SU-DHL-6 (cell line): ENCODE measurements at regions not wholly inside any gene's neighbourhood (a gene's known extent, or its start where the extent isn't known, plus 50 kb on each side); places are given as distances from the start of the nearest gene placed in this dataset.

Experiments used
- H2AFZ ChIP-seq: fragments of 200-600 bp; sonication (generic); 2 replicates; pipeline ENCODE4 v1.6.1; 2014; ENCODE audit warnings: low read depth, mild to moderate bottlenecking, moderate library complexity, mixed read lengths, antibody characterized with exemption, low read length; ENCODE audit not compliant: severe bottlenecking
- H3F3A ChIP-seq: fragments of 200-600 bp; shearing (Covaris generic); 2 replicates; pipeline ENCODE4 v1.6.0; 2016; ENCODE audit warnings: antibody characterized with exemption, mild to moderate bottlenecking; ENCODE audit not compliant: insufficient read depth
- H3K27ac ChIP-seq: fragments of 200-600 bp; sonication (generic); 2 replicates; pipeline ENCODE4 v1.5.1; 2016; ENCODE audit warnings: low read depth, mild to moderate bottlenecking, low read length, moderate library complexity, mixed read lengths
- H3K27me3 ChIP-seq: fragments of 200-600 bp; sonication (generic), shearing (Covaris generic); 2 replicates; pipeline ENCODE4 v1.6.0; 2014; ENCODE audit warnings: mild to moderate bottlenecking, low read length
- H3K36me3 ChIP-seq: fragments of 200-600 bp; sonication (generic); 2 replicates; pipeline ENCODE4 v1.6.1; 2014; ENCODE audit warnings: mild to moderate bottlenecking, low read length, mixed read lengths
- H3K4me2 ChIP-seq: fragments of 300-600, 200-600 bp; shearing (Covaris generic), sonication (generic); 2 replicates; pipeline ENCODE4 v1.6.0; 2014; ENCODE audit warnings: low read length, low read depth, mild to moderate bottlenecking; ENCODE audit not compliant: poor library complexity, severe bottlenecking
- H3K4me3 ChIP-seq: fragments of 200-600 bp; sonication (generic); 2 replicates; pipeline ENCODE4 v1.5.1; 2014; ENCODE audit warnings: antibody characterized with exemption, low read length, mild to moderate bottlenecking, mixed read lengths; ENCODE audit not compliant: insufficient read depth, poor library complexity, severe bottlenecking
- H3K79me2 ChIP-seq: fragments of 200-600 bp; sonication (generic); 2 replicates; pipeline ENCODE4 v1.6.1; 2014; ENCODE audit warnings: mild to moderate bottlenecking, low read length, moderate library complexity; ENCODE audit not compliant: insufficient read depth
- H3K9ac ChIP-seq: fragments of 200-600 bp; sonication (generic); 2 replicates; pipeline ENCODE4 v1.7.0; 2014; ENCODE audit warnings: mild to moderate bottlenecking, low read length
- H3K9me2 ChIP-seq: fragments of 200-600 bp; sonication (generic); replicated peaks from 2 replicates; pipeline ENCODE4 v1.6.1; 2014; ENCODE audit warnings: low read length; ENCODE audit not compliant: insufficient read depth
- H3K9me3 ChIP-seq: fragments of 200-600 bp; sonication (generic); 2 replicates; pipeline ENCODE4 v1.6.1; 2014; ENCODE audit warnings: low read length, mixed read lengths; ENCODE audit not compliant: insufficient read depth
- H4K20me1 ChIP-seq: fragments of 200-600 bp; sonication (generic); 2 replicates; pipeline ENCODE4 v1.6.1; 2014; ENCODE audit warnings: low read depth, mild to moderate bottlenecking, antibody characterized with exemption, low read length, moderate library complexity, mixed read lengths
- EZH2phosphoT487 ChIP-seq: fragments of 200-600 bp; sonication (generic), shearing (Covaris generic); conservative IDR thresholded peaks from 2 replicates; pipeline ENCODE4 v1.6.1; 2018; ENCODE audit warnings: mild to moderate bottlenecking, antibody characterized with exemption, low read length, moderate library complexity, mixed read lengths
- TF ChIP-seq, protein P1 (sequence below): fragments of 200-600 bp; sonication (generic); IDR thresholded peaks from one replicate; pipeline ENCODE4 v1.5.1; 2017; ENCODE audit warnings: antibody characterized with exemption, mild to moderate bottlenecking, low read length, moderate library complexity; ENCODE audit not compliant: insufficient read depth, poor library complexity, severe bottlenecking

DNA sequence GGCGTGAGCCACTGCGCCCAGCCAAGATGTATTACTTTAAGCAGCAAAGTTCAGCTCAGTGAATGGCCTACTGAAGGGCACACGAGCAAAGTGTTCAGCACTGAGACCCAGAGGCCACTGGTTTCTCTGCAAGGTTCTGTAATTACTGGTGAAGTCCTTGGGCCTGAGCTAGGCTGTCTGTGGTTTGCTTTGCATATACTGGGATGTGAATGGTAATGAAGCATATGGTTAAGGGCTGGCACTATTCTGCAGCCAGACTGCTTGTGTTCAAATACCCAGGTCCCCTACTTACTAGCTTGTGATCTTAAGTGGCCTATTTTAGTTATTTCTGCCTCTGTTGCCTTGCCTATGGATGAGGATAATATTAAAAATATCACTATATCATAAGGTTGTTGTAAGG, 72.0 kb downstream of the LLPH start:
- no peak overlapping the region for H3K4me3 ChIP-seq
- H3K36me3 ChIP-seq, result no peaks in the 10 kb centered on the region
- no peak overlapping the region for H3K4me2 ChIP-seq
- no peak overlapping the region for H3K27ac ChIP-seq
- TF ChIP-seq, protein P1, sequence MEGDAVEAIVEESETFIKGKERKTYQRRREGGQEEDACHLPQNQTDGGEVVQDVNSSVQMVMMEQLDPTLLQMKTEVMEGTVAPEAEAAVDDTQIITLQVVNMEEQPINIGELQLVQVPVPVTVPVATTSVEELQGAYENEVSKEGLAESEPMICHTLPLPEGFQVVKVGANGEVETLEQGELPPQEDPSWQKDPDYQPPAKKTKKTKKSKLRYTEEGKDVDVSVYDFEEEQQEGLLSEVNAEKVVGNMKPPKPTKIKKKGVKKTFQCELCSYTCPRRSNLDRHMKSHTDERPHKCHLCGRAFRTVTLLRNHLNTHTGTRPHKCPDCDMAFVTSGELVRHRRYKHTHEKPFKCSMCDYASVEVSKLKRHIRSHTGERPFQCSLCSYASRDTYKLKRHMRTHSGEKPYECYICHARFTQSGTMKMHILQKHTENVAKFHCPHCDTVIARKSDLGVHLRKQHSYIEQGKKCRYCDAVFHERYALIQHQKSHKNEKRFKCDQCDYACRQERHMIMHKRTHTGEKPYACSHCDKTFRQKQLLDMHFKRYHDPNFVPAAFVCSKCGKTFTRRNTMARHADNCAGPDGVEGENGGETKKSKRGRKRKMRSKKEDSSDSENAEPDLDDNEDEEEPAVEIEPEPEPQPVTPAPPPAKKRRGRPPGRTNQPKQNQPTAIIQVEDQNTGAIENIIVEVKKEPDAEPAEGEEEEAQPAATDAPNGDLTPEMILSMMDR, result no peak
- TF ChIP-seq EZH2phosphoT487, result no peak
- H3K9me3 ChIP-seq, result no peaks in the 10 kb centered on the region
- H4K20me1 ChIP-seq, result no peaks in the 10 kb centered on the region
- no peak overlapping the region for H3K9ac ChIP-seq
- H3K79me2 ChIP-seq, result no peaks in the 10 kb centered on the region
- no peaks in the 10 kb centered on the region for H3K9me2 ChIP-seq
- H3F3A ChIP-seq, result no peaks in the 10 kb centered on the region
- no peaks in the 10 kb centered on the region for H3K27me3 ChIP-seq
- H2AFZ ChIP-seq, result no peak overlapping the region

- Histone ChIP-seq H3K9me2 (no peaks in the 10 kb centered on the region), H3K4me2 (no peak overlapping the region), H3F3A (no peaks in the 10 kb centered on the region), H3K4me3 (no peak overlapping the region), H4K20me1 (no peaks in the 10 kb centered on the region), H3K9me3 (no peaks in the 10 kb centered on the region), H3K36me3 (no peaks in the 10 kb centered on the region), H3K27me3 (no peaks in the 10 kb centered on the region), H2AFZ (no peak overlapping the region), H3K27ac (no peak overlapping the region), H3K79me2 (no peaks in the 10 kb centered on the region), H3K9ac (no peak overlapping the region)
- TF ChIP-seq, protein P1, result no peak
- TF ChIP-seq EZH2phosphoT487, result no peak
Observed at GRCh38 chr12:66055837-66056319, 74.7 kb downstream of the LLPH start.

GRCh38 chr12:66052988-66053615, 77.4 kb downstream of the LLPH start:
- no peak overlapping the region for H3K9ac ChIP-seq
- H3K9me2 ChIP-seq, result no peaks in the 10 kb centered on the region
- no peak overlapping the region for H3K4me3 ChIP-seq
- H3K27me3 ChIP-seq, result no peaks in the 10 kb centered on the region
- H3K4me2 ChIP-seq, result no peak overlapping the region
- no peaks in the 10 kb centered on the region for H3K9me3 ChIP-seq
- H4K20me1 ChIP-seq, result no peaks in the 10 kb centered on the region
- no peaks in the 10 kb centered on the region for H3K79me2 ChIP-seq
- no peaks in the 10 kb centered on the region for H3F3A ChIP-seq
- H3K27ac ChIP-seq, result no peak overlapping the region
- no peaks in the 10 kb centered on the region for H3K36me3 ChIP-seq
- H2AFZ ChIP-seq, result no peak overlapping the region
- TF ChIP-seq, protein P1, result no peak
- TF ChIP-seq EZH2phosphoT487, result no peak
